NCI-H526 treated with DMSO at 0.1 percent for 48 hours (cell line): ENCODE measurements at regions not wholly inside any gene's neighbourhood (a gene's known extent, or its start where the extent isn't known, plus 50 kb on each side); places are given as distances from the start of the nearest gene placed in this dataset.

Experiments
- DNase-seq: peaks from one replicate; lab custom pipeline; 2025; lab: John Stamatoyannopoulos, UW

- DNase-seq, result no peak
These were observed 51.1 kb upstream of the THY1 start for GRCh38 chr11:119473901-119474681.

DNA sequence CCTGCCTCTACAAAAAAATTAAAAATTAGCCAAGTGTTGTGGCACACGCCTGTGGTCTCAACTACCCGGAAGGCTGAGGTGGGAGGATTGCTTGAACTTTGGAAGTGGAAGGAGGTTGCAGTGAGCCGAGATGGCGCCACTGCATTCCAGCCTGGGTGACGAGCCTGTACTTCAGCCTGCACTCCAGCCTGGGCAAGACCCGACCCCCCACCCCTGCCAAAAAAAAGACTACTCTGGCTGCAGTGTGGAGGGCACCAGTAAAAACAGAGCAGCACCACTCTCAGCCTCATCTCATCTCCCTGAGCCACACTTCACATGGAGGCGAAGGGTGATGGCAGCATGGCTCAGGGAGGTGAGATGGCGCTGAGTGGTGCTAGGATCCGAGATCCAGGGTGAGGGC, 50.3 kb upstream of the THY1 start:
- DNase-seq, result no peak

- no peak for DNase-seq
These were observed 49.9 kb upstream of the THY1 start for GRCh38 chr11:119472856-119473222.
